ENCODE measurements at regions not wholly inside any gene's neighbourhood (a gene's known extent, or its start where the extent isn't known, plus 50 kb on each side); places are given as distances from the start of the nearest gene placed in this dataset.

- DNase-seq: no peak
Observed at GRCh38 chrX:125826774-125827451, 339.2 kb downstream of the DCAF12L2 start.

GRCh38 chrX:125846271-125846670 lies 319.8 kb downstream of the DCAF12L2 start:
- no peak for DNase-seq

GRCh38 chrX:125850693-125851092 lies 315.4 kb downstream of the DCAF12L2 start:
- DNase-seq: no peak

GRCh38 chrX:125883169-125883568 lies 282.9 kb downstream of the DCAF12L2 start:
- DNase-seq: no peak

- no peak for DNase-seq
Observed at GRCh38 chrX:125894947-125895346, 271.1 kb downstream of the DCAF12L2 start.

- DNase-seq: no peak
Observed at GRCh38 chrX:125895518-125895917, 270.6 kb downstream of the DCAF12L2 start.

GRCh38 chrX:125926295-125926694 lies 239.8 kb downstream of the DCAF12L2 start:
- DNase-seq: no peak

- no peak for DNase-seq
Observed at GRCh38 chrX:125940985-125941384, 225.1 kb downstream of the DCAF12L2 start.

- no peak for DNase-seq
Observed at GRCh38 chrX:125947501-125947900, 218.6 kb downstream of the DCAF12L2 start.

- no peak for DNase-seq
Observed at GRCh38 chrX:125952973-125953372, 213.1 kb downstream of the DCAF12L2 start.

- no peak for DNase-seq
Observed at GRCh38 chrX:125953814-125954213, 212.3 kb downstream of the DCAF12L2 start.

GRCh38 chrX:125954236-125954635 lies 211.9 kb downstream of the DCAF12L2 start:
- DNase-seq: no peak

- no peak for DNase-seq
Observed at GRCh38 chrX:125977851-125978250, 188.2 kb downstream of the DCAF12L2 start.

GRCh38 chrX:125998432-125998831 lies 167.7 kb downstream of the DCAF12L2 start:
- no peak for DNase-seq

GRCh38 chrX:126027229-126027628 lies 138.9 kb downstream of the DCAF12L2 start:
- no peak for DNase-seq

GRCh38 chrX:126030021-126030420 lies 136.1 kb downstream of the DCAF12L2 start:
- DNase-seq: no peak

- no peak for DNase-seq
Observed at GRCh38 chrX:126063984-126064383, 102.1 kb downstream of the DCAF12L2 start.

GRCh38 chrX:126064901-126065541 lies 101.1 kb downstream of the DCAF12L2 start:
- DNase-seq: no peak

GRCh38 chrX:126065901-126066660 lies 100.0 kb downstream of the DCAF12L2 start:
- DNase-seq: no peak

Data from T-helper 2 cell (primary cell).